Type B pancreatic cell (in vitro differentiated cells): ENCODE measurements at regions not wholly inside any gene's neighbourhood (a gene's known extent, or its start where the extent isn't known, plus 50 kb on each side); places are given as distances from the start of the nearest gene placed in this dataset.
"Not testable (repeated sequence)": the region's sequence is repeated elsewhere in the genome, so short reads cannot be mapped to it uniquely, and the experiment has no call there.

Experiments used
- DNase-seq: peaks from one replicate; pipeline ENCODE4 v3.0.0; 2021; ENCODE audit warnings: mixed read lengths; ENCODE audit not compliant: unreplicated experiment; ENCODE audit errors: extremely low spot score
- H3K27ac Mint-ChIP-seq: 2 replicates; pipeline ENCODE4 v1.8.0; 2021; ENCODE audit warnings: mild to moderate bottlenecking, mixed read lengths
- H3K27me3 Mint-ChIP-seq: 2 replicates; pipeline ENCODE4 v1.8.0; 2021; ENCODE audit warnings: mixed read lengths
- H3K36me3 Mint-ChIP-seq: 2 replicates; pipeline ENCODE4 v1.8.0; 2021; ENCODE audit warnings: mixed read lengths
- H3K4me1 Mint-ChIP-seq: one replicate; pipeline ENCODE4 v1.8.0; 2021; ENCODE audit warnings: mixed read lengths; ENCODE audit not compliant: unreplicated experiment
- H3K4me3 Mint-ChIP-seq: 2 replicates; pipeline ENCODE4 v1.8.0; 2021; ENCODE audit warnings: mild to moderate bottlenecking, mixed read lengths
- H3K9me3 Mint-ChIP-seq: 2 replicates; pipeline ENCODE4 v1.8.0; 2021; ENCODE audit warnings: mixed read lengths
- TF ChIP-seq, protein P1 (sequence below): fragments of 200-600 bp; sonication (generic); conservative IDR thresholded peaks from 2 replicates; pipeline ENCODE4 v1.5.0; 2021; ENCODE audit warnings: antibody characterized with exemption, mild to moderate bottlenecking

DNA sequence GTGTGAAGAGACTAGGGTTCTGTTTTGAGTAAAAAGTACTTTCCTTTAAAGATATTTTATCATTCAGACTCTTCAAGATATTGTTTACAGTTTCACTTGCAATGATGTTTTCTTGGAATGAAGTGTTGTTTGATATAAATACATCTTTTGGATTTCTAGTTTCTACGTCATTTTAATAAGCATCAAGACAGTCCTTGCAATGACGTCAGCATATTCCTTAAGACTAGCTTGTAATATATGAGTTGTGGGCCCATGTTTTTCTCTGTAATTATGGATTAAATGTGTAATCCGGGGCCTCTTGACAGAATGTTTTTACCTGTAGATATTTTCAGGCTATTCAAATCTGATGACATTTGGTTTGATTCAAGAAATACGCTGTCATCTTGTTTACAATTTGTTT, 66.1 kb downstream of the RBMX2 start:
- TF ChIP-seq, protein P1, sequence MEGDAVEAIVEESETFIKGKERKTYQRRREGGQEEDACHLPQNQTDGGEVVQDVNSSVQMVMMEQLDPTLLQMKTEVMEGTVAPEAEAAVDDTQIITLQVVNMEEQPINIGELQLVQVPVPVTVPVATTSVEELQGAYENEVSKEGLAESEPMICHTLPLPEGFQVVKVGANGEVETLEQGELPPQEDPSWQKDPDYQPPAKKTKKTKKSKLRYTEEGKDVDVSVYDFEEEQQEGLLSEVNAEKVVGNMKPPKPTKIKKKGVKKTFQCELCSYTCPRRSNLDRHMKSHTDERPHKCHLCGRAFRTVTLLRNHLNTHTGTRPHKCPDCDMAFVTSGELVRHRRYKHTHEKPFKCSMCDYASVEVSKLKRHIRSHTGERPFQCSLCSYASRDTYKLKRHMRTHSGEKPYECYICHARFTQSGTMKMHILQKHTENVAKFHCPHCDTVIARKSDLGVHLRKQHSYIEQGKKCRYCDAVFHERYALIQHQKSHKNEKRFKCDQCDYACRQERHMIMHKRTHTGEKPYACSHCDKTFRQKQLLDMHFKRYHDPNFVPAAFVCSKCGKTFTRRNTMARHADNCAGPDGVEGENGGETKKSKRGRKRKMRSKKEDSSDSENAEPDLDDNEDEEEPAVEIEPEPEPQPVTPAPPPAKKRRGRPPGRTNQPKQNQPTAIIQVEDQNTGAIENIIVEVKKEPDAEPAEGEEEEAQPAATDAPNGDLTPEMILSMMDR: no peak
- Mint-ChIP-seq H3K36me3 (no peaks in the 10 kb centered on the region), H3K4me1 (no peaks in the 10 kb centered on the region), H3K27ac (no peak overlapping the region), H3K9me3 (no peaks in the 10 kb centered on the region), H3K27me3 (no peaks in the 10 kb centered on the region), H3K4me3 (no peak overlapping the region)
- no peak for DNase-seq

GRCh38 chrX:130468395-130468923, 66.7 kb downstream of the RBMX2 start:
- Mint-ChIP-seq H3K9me3 (no peaks in the 10 kb centered on the region), H3K4me3 (no peak overlapping the region), H3K27ac (no peak overlapping the region), H3K27me3 (no peaks in the 10 kb centered on the region), H3K4me1 (no peaks in the 10 kb centered on the region), H3K36me3 (no peaks in the 10 kb centered on the region)
- TF ChIP-seq, protein P1: no peak
- no peak for DNase-seq

DNA sequence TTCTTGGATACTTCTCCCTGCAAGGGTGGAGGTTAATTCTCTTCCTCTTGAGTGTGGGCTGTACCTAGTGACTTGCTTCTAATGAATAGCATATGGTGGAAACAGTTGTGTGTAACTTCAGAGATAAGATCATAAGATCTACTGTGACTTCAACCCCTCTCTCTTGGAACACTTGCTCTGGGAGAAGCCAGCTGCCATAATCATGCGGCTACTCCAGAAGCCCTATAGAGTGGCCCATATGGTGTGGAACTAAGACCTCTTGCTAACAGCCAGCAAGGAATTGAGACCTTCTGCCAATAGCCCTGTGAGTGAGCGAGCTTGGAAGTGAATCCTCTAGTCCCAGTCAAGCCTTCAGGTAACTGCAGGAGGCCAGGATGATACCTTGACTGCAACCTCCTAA, 81.1 kb downstream of the RBMX2 start:
- H3K9me3 Mint-ChIP-seq: no peaks in the 10 kb centered on the region
- DNase-seq: no peak
- H3K27me3 Mint-ChIP-seq: peaks cover 3% of the 10 kb centered on the region
- H3K36me3 Mint-ChIP-seq: no peaks in the 10 kb centered on the region
- no peaks in the 10 kb centered on the region for H3K4me1 Mint-ChIP-seq
- no peak overlapping the region for H3K27ac Mint-ChIP-seq
- H3K4me3 Mint-ChIP-seq: no peak overlapping the region
- TF ChIP-seq, protein P1: no peak

DNA sequence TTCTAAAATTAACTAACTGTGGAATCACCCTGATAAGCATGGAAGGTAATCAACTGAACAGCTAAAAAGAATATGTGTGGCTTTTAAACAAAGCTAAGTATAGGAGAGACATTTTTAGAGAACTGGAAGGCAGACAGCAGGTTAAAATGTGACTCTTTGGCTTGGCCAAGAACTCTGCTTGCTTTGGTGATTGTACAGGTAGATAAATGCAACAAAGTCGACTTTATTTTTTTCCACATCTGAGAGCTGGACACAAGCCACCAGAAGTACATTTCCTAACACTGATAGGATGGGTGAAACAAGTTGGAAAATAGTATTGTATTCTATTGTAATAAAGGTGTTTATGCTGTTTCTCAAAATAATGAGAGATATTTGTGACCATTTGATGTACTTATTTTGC, 84.1 kb downstream of the RBMX2 start:
- Mint-ChIP-seq H3K27ac (no peak overlapping the region), H3K36me3 (no peaks in the 10 kb centered on the region), H3K9me3 (no peaks in the 10 kb centered on the region), H3K27me3 (peaks cover 3% of the 10 kb centered on the region), H3K4me3 (no peak overlapping the region), H3K4me1 (no peaks in the 10 kb centered on the region)
- TF ChIP-seq, protein P1: no peak
- DNase-seq: no peak

- not testable (repeated sequence) for H3K36me3 Mint-ChIP-seq, H3K4me3 Mint-ChIP-seq, H3K9me3 Mint-ChIP-seq, H3K27ac Mint-ChIP-seq, H3K4me1 Mint-ChIP-seq, DNase-seq
- H3K27me3 Mint-ChIP-seq: peaks cover 11% of the 10 kb centered on the region
Measured at GRCh38 chrX:130495502-130495901, 93.7 kb downstream of the RBMX2 start.

- DNase-seq: no peak
- H3K27me3 Mint-ChIP-seq: peaks cover 11% of the 10 kb centered on the region
- no peaks in the 10 kb centered on the region for H3K9me3 Mint-ChIP-seq
- TF ChIP-seq, protein P1: no peak
- H3K36me3 Mint-ChIP-seq: no peaks in the 10 kb centered on the region
- no peaks in the 10 kb centered on the region for H3K4me1 Mint-ChIP-seq
- no peak overlapping the region for H3K27ac Mint-ChIP-seq
- no peak overlapping the region for H3K4me3 Mint-ChIP-seq
Measured at GRCh38 chrX:130497531-130497930, 95.7 kb downstream of the RBMX2 start.
